VCaP (cell line): ENCODE measurements at regions not wholly inside any gene's neighbourhood (a gene's known extent, or its start where the extent isn't known, plus 50 kb on each side); places are given as distances from the start of the nearest gene placed in this dataset.

Source experiments
- H3K27ac ChIP-seq: fragments of 450-650 bp; 2 replicates; pipeline ENCODE4 v1.5.1; 2017
- TF ChIP-seq, protein P1 (sequence below): fragments of 450-650 bp; conservative IDR thresholded peaks from 2 replicates; pipeline ENCODE4 v1.5.1; 2017; ENCODE audit warnings: mild to moderate bottlenecking, moderate library complexity

DNA sequence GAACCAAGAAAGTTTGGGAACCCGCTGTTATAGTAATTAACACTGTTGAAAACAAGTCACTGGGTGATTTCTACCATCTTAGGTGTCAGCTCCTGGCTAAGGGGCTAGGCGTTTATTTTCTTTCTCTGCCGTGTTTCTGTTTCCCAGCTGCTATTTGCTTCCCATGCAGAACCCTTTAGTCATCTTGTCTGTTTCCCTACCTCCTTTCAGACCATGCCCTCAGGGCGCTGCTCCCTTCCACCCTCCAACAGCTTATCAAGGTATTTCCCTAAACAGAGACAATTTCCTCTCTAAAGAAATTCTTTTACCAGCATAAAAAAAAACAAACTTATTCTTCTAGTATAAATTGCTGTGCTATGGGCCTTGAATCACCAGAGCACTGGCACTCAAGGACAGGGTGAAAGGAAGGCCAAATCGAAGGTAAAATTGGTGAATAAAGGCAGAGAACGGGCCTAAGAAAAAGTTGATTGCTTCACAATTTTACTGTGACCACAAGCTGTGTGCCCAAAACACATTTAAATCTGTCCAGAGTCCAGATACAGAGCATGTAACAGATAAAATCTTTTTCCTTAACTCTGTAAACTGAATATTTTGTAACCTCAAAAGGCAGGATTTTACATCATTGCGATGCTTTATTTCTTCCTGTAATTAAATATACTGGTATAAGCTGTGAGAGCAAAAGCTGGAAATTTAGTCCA lies 319.2 kb downstream of the ZNF621 start:
- H3K27ac ChIP-seq = no peak overlapping the region
- TF ChIP-seq, protein P1, sequence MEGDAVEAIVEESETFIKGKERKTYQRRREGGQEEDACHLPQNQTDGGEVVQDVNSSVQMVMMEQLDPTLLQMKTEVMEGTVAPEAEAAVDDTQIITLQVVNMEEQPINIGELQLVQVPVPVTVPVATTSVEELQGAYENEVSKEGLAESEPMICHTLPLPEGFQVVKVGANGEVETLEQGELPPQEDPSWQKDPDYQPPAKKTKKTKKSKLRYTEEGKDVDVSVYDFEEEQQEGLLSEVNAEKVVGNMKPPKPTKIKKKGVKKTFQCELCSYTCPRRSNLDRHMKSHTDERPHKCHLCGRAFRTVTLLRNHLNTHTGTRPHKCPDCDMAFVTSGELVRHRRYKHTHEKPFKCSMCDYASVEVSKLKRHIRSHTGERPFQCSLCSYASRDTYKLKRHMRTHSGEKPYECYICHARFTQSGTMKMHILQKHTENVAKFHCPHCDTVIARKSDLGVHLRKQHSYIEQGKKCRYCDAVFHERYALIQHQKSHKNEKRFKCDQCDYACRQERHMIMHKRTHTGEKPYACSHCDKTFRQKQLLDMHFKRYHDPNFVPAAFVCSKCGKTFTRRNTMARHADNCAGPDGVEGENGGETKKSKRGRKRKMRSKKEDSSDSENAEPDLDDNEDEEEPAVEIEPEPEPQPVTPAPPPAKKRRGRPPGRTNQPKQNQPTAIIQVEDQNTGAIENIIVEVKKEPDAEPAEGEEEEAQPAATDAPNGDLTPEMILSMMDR = no peak

DNA sequence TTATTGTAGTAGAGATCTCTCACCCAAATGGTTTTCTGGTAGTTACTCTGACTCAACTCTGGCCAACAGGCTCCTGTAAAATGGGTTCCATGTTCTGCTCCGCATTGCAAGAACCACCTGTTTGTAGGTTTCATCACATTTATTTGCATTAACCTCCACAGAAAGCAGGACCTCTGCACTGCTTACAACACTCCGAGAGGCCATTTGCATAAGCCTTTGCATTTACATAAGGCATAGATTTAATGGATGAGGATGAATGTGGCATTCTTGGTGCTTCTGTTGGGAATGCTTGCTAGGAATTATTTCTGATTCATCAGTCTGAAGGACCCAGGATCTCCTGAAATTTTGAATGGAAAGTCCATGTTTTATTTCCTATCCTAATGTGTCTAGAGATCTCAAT lies 320.1 kb downstream of the ZNF621 start:
- TF ChIP-seq, protein P1 = no peak
- H3K27ac ChIP-seq = no peak overlapping the region

DNA sequence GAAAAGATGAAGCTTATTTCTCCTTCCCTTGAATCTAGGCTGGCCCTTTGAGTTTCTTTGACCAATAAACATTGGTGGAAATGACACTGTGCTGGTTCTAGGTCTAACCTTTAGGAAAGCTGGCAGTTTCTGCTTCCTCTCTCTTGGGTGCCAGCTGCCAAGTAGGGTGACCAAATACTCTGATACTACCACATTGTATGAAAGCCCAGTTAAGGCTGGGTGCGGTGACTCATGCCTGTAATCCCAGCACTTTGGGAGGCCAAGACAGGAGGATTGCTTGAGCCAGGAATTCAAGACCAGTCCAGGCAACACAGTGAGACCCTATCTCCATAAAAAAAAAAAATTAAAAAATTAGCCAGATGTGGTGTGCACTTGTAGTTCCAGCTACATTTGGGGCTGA lies 320.7 kb downstream of the ZNF621 start:
- H3K27ac ChIP-seq = no peak overlapping the region
- TF ChIP-seq, protein P1 = no peak

DNA sequence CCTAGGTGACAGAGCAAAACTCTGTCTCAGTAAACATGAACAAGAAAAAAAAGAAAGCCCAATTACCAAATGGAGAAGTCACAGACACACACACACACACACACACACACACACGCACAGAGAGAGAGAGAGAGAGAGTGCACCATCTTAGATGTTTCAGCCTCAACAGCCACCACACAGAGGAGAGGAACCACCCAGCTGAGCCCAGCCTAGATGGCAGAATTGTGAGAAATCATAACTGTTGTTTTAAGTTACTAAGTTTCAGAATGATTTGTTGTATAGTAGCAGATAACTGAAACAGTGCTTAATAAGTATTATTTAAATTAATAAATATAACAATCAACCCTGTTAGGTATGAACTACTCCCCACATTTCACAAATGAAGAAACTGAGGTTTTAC lies 321.2 kb downstream of the ZNF621 start:
- TF ChIP-seq, protein P1 = no peak

DNA sequence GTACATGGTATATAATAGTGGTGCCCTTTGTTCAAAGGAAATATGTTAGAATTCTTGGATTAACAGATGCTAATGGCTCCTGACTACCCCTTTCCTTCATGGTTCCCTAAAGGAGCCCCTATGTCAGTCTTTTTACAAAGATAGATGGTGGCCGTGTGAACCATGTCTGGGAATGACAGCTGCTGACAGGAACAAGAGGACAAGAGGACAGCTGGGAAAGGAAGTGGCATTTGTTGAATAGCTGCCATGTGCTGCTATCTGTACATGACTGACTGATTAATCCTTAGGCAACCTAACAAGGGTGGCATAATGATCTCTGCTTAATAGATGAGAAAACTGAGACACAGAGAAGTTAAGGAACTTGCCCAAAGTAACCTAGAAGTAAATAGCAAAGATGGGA lies 321.7 kb downstream of the ZNF621 start:
- TF ChIP-seq, protein P1 = no peak
- H3K27ac ChIP-seq = no peak overlapping the region

More for the DNA sequence above, 321.2 kb downstream of the ZNF621 start:
- H3K27ac ChIP-seq = no peak overlapping the region

DNA sequence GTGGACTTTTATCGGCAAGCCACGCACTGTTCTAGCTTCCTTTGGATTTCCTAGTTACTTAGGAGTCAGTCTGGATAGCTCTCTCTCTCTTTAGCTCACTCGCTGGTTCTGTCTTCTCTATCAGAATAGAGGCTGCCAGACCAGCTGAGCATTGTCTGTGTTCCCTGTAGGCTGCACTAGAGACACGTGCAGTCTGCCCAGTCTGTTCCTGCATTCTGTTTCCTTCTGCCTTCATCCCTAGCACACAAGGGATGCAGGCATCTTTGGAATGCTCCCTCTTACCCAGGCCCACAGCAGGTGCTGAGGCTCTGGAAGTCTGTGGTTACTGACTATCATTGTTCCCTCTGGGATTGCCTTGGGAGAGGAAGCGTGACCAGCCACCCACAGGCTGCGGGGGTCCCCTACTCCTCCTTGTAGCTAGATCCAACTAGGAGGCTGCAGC lies 322.8 kb downstream of the ZNF621 start:
- no peak overlapping the region for H3K27ac ChIP-seq
- TF ChIP-seq, protein P1 = peak; percentile 80

DNA sequence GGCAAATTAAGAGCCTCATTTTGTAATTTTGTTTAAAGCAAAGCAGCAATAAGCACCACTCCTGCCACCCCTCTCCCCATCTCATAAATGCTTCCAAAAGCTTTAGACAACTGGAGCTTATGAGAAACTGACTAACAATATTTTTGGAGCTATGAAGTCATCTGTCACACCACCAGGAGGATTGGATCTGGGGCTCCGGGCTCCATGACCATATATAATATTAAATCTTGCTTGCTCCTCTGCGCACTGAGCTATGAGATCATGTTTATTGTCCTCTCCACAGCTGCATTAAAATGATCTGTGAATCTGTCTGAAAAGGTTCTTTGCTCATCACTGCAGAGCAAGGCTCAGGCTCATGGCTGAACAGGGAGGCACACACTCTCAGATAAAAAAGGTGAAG lies 323.7 kb downstream of the ZNF621 start:
- TF ChIP-seq, protein P1 = no peak
- no peak overlapping the region for H3K27ac ChIP-seq
